ENCODE measurements at regions not wholly inside any gene's neighbourhood (a gene's known extent, or its start where the extent isn't known, plus 50 kb on each side); places are given as distances from the start of the nearest gene placed in this dataset.

GRCh38 chr2:83459456-83459855, 999.6 kb downstream of the SUCLG1 start:
- TF ChIP-seq POLR2A (IDR thresholded peaks at IDR 0.05; ENCODE audit: low read length): no peak
- TF ChIP-seq GATA1 (IDR thresholded peaks at IDR 0.05; ENCODE audit: low read depth, low read length): no peak
